T-helper 22 cell (primary cell): ENCODE measurements at regions not wholly inside any gene's neighbourhood (a gene's known extent, or its start where the extent isn't known, plus 50 kb on each side); places are given as distances from the start of the nearest gene placed in this dataset.
A peak's percentile ranks its signal among the peaks of the same experiment; 100 is the strongest.

ENCODE experiments used
- DNase-seq: peaks from one replicate; pipeline ENCODE4 v3.0.0-alpha.2; 2020; ENCODE audit warnings: low read depth

GRCh38 chr2:12498286-12498685 lies 218.4 kb upstream of the TRIB2 start:
- no peak for DNase-seq

GRCh38 chr2:12498704-12499103 lies 218.0 kb upstream of the TRIB2 start:
- DNase-seq: no peak

- no peak for DNase-seq
These were observed 215.8 kb upstream of the TRIB2 start for GRCh38 chr2:12500899-12501298.

DNA sequence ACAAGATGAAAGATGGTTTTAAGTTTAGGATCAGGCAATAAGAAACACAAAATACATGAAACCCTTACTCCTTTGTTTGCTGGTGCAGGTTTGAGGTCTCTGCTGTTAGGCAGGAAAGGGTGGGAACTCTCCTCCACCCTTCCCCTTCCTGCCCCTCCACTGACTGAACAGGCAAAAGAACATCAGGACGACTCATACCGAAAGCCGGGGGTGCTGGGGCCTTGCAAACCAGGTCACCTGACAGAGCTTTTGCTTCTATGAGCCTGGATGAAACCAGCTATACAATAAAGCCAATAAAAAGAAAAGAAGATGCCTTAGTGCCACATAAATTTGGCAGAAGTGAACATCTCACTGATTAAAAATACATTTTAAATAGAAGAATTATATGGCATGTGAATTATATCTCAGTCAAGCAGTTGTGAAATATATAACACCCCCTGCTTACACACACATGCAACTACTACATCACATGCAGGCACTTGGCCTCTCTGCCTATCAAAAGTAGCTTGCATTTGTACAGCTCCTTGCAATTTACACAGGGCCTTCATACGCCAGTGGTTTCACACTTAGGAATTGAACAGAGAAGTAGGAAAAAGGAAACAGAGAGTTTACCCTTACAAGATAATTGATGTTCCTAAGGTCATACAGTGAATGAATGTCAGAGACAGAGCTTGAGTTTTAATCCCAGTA lies 215.1 kb upstream of the TRIB2 start:
- peak; percentile 43 for DNase-seq

GRCh38 chr2:12502759-12503158 lies 214.0 kb upstream of the TRIB2 start:
- DNase-seq: no peak

DNA sequence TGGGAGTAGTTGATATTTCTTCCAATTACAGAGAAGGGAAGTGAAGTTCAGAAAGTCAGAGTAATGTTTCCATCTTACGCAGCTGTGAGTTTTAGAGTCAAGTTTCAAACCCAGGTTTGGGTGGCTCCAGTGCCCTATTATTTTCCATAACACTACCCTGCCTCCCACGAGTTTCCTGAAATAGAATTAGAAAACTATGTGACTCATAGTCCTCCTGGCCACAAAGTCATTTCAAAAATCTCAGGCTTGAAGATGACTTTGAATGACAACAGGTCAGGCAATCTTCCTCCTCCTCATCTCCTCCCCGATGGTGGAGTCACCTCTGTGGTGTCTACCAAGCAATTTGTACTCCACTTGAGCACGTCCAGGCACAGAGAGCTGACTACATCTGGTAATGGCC lies 212.3 kb upstream of the TRIB2 start:
- no peak for DNase-seq

DNA sequence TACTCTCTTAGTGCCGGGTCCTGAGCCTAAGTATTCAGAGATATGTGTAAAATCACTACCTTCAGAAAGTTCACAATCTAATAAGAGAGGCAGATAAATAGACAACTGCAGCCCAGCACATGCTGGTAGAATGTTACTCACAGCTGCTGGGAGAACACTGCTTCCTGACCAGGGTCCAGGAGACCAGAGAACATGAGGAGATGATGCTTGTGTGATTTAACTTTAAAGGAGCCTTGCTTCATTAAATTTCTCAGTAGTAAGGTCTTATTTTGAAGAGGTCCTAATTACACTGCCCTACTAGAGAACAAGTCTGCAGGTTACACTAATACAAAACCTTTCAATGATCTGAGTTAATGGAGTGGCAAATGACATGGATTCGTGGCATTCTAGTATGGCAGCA lies 209.9 kb upstream of the TRIB2 start:
- DNase-seq: no peak

- DNase-seq: peak; percentile 35
These were observed 209.4 kb upstream of the TRIB2 start for GRCh38 chr2:12507295-12507694.

- no peak for DNase-seq
These were observed 206.7 kb upstream of the TRIB2 start for GRCh38 chr2:12510070-12510469.

DNA sequence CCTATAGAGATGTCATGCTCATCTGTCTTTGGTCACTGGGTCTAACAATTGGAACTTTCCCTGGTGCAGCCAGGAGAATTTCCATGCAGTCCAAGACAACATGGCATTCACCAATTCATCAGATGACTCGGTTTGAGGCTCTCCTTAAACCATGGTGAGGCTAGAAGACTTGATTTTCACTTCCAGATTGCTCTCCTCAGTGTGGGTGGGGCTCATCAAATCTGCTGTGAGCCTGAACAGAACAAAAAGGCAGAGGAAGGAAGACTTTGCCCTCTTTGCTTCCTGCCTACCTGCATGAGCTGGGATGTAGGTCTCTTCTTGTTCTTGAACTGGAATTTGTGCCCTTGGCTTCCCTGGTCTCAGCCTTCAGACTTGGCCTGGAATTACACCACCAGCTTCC lies 203.4 kb upstream of the TRIB2 start:
- no peak for DNase-seq

DNA sequence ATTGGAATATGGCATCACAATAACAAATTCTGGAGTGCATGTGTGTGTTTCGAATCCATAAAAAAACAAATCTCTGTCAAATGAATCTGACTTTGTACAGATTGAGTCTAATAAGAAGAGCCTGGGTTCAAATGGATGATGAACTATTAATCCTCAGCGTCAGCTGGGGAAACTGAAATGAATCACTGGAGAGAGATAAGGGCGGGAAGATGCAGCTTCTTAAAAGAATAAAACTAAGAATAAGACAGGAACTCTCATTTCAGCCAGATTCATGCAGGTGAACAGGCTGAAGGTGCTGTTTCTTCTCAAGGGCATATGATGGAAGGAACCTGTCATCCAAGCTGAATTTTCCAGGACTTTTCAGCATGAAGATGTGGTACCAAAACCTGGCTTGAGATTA lies 202.6 kb upstream of the TRIB2 start:
- DNase-seq: no peak

DNA sequence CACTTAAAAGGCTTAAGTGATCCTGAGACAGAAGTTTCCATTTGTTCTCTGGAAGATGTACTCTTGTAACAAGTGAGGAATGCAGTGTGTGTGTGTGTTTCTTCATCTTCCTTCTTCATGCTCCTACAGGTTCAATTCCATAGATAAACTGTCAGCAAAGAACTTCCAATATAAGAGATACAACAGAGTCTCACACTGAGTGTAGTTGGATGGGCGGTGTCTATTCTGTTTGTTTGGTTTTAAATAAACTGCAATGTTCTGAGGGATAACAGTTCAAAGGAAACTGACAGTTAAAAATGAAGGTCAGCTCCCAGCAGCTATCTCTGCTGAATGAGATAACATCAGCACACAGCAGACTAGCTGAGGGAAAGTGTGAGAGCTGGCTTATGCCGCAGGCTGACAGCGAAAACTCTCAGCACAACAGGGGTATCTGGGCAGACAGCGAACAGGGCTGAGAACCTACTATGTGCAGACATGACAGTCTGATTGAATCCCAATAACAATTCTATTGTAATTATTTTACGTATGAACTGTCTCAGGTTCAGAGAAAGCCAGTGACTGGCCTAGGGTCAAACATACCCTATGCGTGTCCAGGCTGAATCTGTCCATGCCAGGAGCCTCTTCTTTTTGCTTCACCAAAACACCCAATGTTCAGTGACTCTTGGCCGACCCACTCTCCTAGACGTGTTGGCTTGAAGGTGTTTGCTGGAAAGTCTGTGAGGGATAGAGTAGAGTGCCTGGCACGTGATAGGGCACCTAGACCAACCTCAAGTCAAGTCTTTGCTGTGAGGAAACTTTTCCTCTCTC lies 201.9 kb upstream of the TRIB2 start:
- no peak for DNase-seq

DNA sequence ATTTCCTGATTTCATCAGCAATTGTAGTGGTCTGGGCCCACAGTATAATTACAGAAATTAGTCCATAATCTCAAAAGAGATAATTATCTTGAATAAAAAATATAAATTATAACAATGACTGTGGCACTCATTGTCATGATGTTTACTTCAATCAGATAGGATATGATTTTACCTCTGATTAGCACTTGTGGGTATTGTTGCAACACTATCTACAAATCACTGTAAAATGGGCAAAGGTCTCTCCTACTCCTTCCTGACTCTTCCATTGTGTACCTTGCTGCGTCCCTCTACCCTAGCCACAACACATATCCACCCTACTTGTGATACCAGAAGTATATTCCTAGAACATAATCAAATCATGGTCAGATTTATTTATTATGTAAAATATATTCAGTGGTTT lies 200.9 kb upstream of the TRIB2 start:
- DNase-seq: no peak

- DNase-seq: no peak
These were observed 183.3 kb upstream of the TRIB2 start for GRCh38 chr2:12533337-12534005.

DNA sequence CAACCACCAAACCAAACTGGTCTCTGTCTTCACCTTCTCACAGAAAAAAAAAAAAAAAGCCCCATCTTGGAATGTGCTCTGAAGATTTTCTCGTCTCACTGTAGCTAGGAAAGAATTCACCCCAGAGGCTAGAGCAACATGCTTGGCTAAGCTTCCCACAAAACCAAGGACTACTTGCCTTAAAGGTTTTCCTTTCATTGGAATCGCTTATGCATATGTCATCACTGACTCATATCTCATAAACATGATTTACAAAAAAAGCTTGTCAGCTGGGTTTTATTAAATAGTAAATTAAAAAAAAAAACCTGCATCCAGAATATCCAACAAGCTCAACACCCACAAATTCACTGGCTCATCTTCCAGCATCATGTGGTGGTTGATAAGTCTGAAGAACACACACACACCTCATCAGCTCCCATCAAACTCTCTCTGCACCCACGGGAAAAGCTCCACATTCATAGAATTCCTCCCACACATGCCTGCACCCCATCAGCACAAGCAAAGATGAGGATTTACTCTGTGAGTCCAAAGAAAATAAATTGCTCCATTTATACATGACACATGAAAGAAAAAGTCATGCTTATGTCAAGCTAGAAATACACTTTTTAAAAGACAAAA lies 182.0 kb upstream of the TRIB2 start:
- DNase-seq: no peak

GRCh38 chr2:12536976-12537375 lies 179.8 kb upstream of the TRIB2 start:
- DNase-seq: no peak

DNA sequence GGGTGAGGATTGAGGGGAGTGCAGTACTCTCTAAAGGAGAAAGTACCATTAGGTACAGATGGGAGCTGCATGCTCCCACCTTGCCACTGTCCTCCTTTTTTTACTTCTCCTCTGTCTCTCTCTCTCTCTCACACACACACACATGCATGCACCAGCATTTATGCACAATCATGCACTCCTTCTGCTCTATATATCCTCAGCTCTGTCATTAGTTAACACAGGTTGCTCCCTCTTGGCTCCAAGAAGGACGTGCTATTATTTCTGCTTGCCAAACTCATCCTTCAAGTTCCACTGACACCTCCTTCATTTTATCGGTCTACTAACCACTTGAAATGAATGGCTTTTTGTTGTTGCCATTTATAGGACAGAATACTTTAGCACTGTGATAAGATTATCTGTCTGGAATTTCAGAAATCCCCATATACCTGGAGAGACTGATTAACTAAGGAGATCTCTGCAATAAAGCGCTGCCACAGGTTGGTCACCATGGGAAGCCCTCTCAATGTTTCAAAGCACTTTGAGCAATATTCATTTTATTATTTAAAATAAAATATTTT lies 178.5 kb upstream of the TRIB2 start:
- DNase-seq: no peak

GRCh38 chr2:12539336-12539735 lies 177.4 kb upstream of the TRIB2 start:
- DNase-seq: no peak

DNA sequence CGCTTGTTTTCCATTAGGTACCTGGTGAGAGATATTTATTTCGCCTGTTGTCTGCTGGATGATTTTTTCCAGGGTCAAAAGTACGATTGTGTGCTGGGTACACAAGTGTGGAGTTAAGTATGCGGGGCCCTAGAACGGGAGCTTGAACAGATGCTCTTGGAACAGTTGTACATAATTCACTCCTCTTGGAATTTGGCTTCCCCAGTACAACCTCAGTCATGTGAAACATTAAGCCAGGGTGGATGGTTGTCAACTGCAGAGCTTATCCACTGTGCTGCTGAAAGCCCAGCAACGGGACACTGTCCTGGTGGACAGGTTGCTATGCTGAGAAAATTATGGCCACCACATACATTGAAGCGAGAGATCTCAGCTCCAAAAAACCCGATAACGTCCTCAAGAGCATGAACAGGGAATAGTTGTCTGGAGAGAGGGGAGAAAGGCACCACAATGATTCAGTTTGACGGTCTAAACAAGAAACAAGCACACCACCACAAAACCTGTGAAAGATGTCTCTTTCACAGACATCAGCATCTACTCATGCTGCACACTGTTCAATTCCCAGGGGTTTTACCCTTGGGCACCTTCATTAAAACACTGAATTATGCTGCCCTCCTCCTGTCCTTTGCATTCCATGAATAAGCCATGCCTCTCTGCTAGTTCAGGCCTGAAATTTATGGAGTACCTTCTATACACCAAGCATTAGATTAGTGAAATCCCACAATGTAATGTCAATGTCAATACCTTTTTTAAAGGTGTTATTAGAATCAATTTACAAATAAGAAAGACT lies 176.8 kb upstream of the TRIB2 start:
- DNase-seq: no peak

- DNase-seq: no peak
These were observed 173.4 kb upstream of the TRIB2 start for GRCh38 chr2:12543076-12543977.
